ENCODE measurements at regions not wholly inside any gene's neighbourhood (a gene's known extent, or its start where the extent isn't known, plus 50 kb on each side); places are given as distances from the start of the nearest gene placed in this dataset.

GRCh38 chr13:76741624-76742023, 144.6 kb downstream of the KCTD12 start:
- intact Hi-C loops (cut with DNase I; ENCODE audit: low total_unique reads), result no loop called here
- WGBS, 2 donors, result 67 to 88% methylated on average over 1 of the region's 1 CpG

GRCh38 chr13:76741046-76741445, 145.2 kb downstream of the KCTD12 start:
- intact Hi-C loops (cut with DNase I; ENCODE audit: low total_unique reads), result no loop called here
- TF ChIP-seq CTCF (IDR thresholded peaks at IDR 0.05) (no peak), POLR2A (IDR thresholded peaks at IDR 0.05) (no peak)
- H3K4me3 ChIP-seq (ENCODE audit: low read depth, poor library complexity, severe bottlenecking), result no peak overlapping the region
- DNase-seq (ENCODE audit: low spot score in 2 of 2), result no peak
- WGBS, 2 donors, result 90 to 96% methylated on average over 1 of the region's 1 CpG

More at GRCh38 chr13:76741624-76742023, 144.6 kb downstream of the KCTD12 start:
- TF ChIP-seq POLR2A (IDR thresholded peaks at IDR 0.05), result no peak
- DNase-seq (ENCODE audit: low spot score in 2 of 2), result no peak
- no peak overlapping the region for H3K4me3 ChIP-seq (ENCODE audit: low read depth, poor library complexity, severe bottlenecking)

GRCh38 chr13:76738616-76739015, 147.6 kb downstream of the KCTD12 start:
- no peak for DNase-seq (ENCODE audit: low spot score in 2 of 2)
- no peak overlapping the region for H3K4me3 ChIP-seq (ENCODE audit: low read depth, poor library complexity, severe bottlenecking)
- TF ChIP-seq POLR2A (IDR thresholded peaks at IDR 0.05) (no peak), CTCF (IDR thresholded peaks at IDR 0.05) (no peak)
- 90 to 92% methylated on average over 3 of the region's 3 CpGs for WGBS, 2 donors
- intact Hi-C loops (cut with DNase I; ENCODE audit: low total_unique reads), result no loop called here

- H3K4me3 ChIP-seq (ENCODE audit: low read depth, poor library complexity, severe bottlenecking), result no peak overlapping the region
- intact Hi-C loops (cut with DNase I; ENCODE audit: low total_unique reads), result no loop called here
- DNase-seq (ENCODE audit: low spot score in 2 of 2), result no peak
- TF ChIP-seq CTCF (IDR thresholded peaks at IDR 0.05) (no peak), POLR2A (IDR thresholded peaks at IDR 0.05) (no peak)
- WGBS, 2 donors, result 91 to 94% methylated on average over 3 of the region's 3 CpGs
Measured at GRCh38 chr13:76737526-76737925, 148.7 kb downstream of the KCTD12 start.

GRCh38 chr13:76735641-76736040, 150.6 kb downstream of the KCTD12 start:
- intact Hi-C loops (cut with DNase I; ENCODE audit: low total_unique reads), result no loop called here
- WGBS, 2 donors, result 82 to 87% methylated on average over 3 of the region's 3 CpGs
- H3K4me3 ChIP-seq (ENCODE audit: low read depth, poor library complexity, severe bottlenecking), result no peak overlapping the region
- TF ChIP-seq POLR2A (IDR thresholded peaks at IDR 0.05) (no peak), CTCF (IDR thresholded peaks at IDR 0.05) (no peak)
- DNase-seq (ENCODE audit: low spot score in 2 of 2), result no peak

- DNase-seq (ENCODE audit: low spot score in 2 of 2), result no peak
- TF ChIP-seq POLR2A (IDR thresholded peaks at IDR 0.05), result no peak
- no peak for TF ChIP-seq CTCF (IDR thresholded peaks at IDR 0.05)
- 88 to 93% methylated on average over 3 of the region's 3 CpGs for WGBS, 2 donors
- no peak overlapping the region for H3K4me3 ChIP-seq (ENCODE audit: low read depth, poor library complexity, severe bottlenecking)
- intact Hi-C loops (cut with DNase I; ENCODE audit: low total_unique reads), result no loop called here
Measured at GRCh38 chr13:76733671-76734070, 152.5 kb downstream of the KCTD12 start.
